Activated effector memory CD4-positive, alpha-beta T cell treated with anti-CD3 and anti-CD28 coated beads, Interleukin-2, amount 50 U/mL, for 16 hours (primary cell): ENCODE measurements at regions not wholly inside any gene's neighbourhood (a gene's known extent, or its start where the extent isn't known, plus 50 kb on each side); places are given as distances from the start of the nearest gene placed in this dataset.
A peak's percentile ranks its signal among the peaks of the same experiment; 100 is the strongest.
"Not testable (repeated sequence)": the region's sequence is repeated elsewhere in the genome, so short reads cannot be mapped to it uniquely, and the experiment has no call there.

Experiments
- DNase-seq: peaks from one replicate; pipeline ENCODE4 v3.0.0-alpha.2; 2020

DNA sequence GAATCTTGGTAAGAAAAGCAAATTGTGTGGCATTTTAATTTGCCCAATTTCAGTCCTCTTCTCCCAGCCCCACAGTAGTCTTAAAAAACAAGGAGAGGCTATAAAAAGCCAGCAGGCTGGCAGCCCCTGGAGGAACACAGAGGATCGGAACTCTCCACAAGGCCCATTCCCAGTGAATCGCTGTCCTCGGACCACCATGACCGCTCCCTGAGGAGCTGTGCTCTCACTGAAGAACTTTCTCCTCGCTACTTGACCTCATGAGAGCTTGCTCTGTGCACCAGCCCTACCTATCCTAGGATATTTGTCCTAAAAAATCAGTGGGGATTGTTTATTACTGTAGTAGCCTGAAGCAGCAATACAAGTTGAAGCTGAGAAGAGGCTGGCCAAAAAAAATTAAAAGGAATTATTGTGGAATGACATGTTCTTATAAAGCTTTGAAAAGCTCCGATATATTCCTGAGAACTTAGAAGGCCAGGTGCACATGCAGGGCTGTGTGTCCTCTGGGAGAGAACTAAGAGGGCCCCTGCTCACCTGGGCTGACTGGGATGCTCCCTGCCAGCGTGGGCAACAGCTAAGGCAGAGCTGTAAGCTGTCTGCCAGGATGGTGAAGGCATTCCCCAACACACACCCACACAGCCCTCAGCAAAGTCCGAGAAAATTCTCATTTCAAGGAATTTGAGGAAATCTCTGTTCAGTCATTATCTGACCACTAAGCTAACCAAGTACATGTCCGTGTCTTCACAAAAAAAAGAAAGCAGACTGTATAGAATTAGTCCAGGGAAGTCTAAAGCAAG lies 148.8 kb upstream of the SFSWAP start:
- DNase-seq = no peak

- not testable (repeated sequence) for DNase-seq
Measured at GRCh38 chr12:131564138-131564727, 146.7 kb upstream of the SFSWAP start.

DNA sequence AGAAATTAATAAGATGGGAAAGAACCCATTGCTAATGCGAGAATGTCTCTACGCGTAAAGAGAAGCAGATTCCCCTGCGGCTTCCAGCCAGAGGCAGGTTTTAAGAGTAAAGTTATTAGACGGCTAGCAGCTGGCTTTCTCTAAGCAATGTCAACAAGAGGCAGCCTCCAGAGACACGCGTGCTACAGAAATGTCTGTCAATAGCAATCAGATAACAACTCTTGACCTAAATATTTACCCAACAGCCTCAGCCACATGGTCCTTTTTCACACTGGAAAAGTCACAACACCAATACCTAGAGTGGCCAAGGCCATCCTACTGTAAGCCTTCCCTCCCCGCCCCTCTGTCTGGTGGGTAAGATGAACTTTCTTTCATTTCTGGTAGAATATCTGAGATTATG lies 146.0 kb upstream of the SFSWAP start:
- DNase-seq = no peak

DNA sequence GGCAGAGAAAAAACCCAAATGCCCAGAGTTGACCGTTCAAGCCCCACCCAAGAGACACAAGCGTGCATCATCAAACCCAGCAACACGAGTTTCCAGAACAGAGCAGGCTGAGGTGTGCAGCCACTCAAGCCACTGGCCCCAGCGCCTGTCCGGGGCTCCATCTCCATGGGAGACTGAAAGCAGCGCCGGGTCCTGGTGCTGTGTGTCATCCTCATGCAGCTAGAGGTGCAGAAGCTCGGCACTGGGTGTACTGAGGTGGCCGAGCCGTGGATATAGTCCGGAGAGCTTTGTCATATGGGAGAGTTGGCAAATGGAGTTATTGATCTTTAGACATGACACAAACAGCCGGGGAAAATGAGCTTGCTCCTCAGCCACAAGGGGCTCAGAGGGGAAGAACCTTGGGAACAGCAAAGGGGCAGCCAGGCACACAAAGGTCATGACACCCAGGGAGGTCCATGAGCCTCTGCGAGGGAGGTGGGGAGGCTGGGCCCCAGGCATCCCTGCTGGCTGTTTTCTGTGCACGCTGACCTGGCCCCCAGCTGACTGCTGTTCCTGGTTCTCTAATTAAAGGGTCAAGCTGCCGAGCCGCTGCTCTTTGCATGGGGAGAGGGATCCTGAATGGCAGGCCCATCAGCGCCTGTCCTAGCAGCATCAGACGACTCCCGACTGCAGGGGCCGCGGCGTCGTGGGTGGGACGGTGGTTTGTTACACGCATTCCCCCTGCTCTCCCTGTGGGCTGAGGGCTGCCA lies 145.4 kb upstream of the SFSWAP start:
- DNase-seq = no peak

DNA sequence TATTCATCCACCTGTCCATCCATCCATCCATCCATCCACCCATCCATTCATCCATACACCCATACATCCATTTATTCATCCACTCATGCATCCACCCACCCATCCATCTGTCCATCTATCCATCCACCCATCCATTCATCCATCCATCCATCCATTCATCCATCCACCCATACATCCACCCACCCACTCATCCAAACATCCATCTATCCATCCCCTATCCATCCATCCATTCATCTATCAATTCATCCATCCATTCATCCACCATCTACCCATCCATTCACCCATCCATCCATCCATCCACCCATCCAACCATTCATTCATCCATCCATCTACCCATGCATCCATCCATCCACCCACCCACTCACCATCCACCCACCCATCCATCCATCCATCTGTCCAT lies 142.6 kb upstream of the SFSWAP start:
- DNase-seq = no peak

DNA sequence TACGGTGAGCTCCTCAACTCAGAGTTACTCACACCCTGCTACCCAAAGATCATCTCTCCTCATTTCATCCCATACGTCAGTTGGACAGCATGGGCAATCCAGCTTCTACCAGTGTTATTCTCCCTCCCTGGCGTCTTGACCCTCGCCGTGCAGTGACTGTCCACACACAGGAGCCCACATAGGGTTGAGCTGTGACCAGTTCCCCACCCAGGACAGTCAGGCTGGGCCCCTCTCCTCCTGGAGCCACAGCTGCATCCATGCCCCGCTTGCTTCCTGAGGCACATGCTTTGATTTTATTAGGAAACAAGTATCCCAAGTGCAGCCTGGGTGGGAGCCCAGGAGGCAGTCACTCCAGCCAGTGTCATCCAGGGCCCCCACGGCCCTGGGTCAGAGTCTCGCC lies 140.3 kb upstream of the SFSWAP start:
- no peak for DNase-seq

- no peak for DNase-seq
Measured at GRCh38 chr12:131571827-131572226, 139.1 kb upstream of the SFSWAP start.

DNA sequence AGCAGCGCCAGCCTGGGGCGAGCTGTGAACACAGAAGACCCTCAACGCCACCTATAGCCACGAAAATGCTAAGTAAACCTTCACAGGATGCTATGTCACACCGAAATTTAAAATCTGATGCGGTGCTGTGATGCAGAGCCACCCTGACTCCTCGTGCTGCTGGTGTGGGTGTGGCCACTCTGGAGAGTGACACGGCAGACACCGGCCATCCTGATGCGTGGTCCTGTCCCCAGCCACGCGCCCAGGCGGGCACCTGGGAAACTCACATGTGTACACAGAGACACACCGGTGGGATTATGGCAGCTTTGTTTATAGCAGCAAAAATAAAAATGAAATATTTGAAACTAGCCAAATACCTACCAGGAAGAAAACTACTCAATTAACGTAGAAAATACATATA lies 138.3 kb upstream of the SFSWAP start:
- DNase-seq = no peak

- DNase-seq = no peak
Measured at GRCh38 chr12:131573631-131574394, 137.1 kb upstream of the SFSWAP start.

- no peak for DNase-seq
Measured at GRCh38 chr12:131574395-131574771, 136.5 kb upstream of the SFSWAP start.

DNA sequence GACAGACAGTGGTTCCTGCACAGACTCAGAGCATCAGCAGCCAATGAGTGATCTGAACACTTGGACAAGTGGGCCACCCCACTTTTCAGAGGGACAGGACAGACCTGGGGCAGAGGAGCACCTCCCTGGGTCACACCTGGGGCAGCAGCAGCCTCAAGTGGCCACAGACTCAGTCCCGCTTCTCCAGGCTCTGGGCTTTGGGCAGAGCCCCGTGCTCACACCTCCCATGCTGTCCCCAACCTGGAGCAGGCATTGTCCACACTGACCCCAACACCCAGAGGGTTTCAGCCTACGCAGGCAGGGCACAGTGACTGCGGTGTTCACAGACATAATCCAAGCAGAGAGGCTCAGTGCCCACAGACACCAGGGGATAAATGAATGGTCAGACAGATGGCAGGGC lies 135.5 kb upstream of the SFSWAP start:
- DNase-seq = no peak

DNA sequence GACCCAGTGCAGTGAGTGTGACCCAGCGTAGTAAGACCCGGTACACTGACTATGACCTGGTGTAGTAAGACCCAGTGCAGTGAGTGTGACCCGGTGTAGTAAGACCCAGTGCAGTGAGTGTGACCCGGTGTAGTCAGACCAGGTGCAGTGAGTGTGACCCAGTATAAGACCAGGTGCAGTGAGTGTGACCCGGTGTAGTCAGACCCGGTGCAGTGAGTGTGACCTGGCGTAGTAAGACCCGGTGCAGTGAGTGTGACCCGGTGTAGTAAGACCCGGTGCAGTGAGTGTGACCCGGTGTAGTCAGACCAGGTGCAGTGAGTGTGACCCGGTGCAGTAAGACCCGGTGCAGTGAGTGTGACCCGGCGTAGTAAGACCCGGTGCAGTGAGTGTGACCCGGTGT lies 134.2 kb upstream of the SFSWAP start:
- DNase-seq = peak; percentile 78

- DNase-seq = no peak
Measured at GRCh38 chr12:131577766-131578165, 133.1 kb upstream of the SFSWAP start.

DNA sequence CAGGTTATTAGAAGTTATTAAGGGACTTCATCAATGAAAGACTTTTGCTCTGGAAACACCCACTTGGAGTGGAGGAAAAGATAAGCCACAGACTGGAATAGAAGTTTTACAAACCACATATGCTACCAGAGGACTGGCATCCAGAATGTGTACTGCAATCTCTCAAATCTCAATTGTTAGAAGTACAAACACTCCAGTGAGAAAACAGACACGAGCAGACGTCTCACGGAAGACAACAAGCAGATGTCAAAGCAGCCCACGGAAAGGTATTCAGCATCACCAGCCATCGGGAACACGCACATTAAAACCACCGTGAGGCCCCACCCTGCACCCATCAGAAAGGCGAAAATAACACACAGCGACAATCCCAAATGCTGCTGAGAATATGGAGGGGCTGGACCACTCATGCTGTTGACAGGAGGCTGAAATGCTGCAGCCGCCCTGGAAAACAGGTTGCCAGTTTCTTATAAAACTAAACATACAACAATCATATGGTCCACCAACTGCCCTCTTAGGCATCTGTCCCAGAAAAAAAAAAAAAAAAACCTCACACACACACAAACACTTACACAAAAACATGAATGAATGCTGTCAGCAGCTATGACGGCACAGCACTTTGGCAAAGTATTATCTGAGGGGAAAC lies 131.9 kb upstream of the SFSWAP start:
- DNase-seq = no peak

GRCh38 chr12:131583090-131583712 lies 127.7 kb upstream of the SFSWAP start:
- no peak for DNase-seq

DNA sequence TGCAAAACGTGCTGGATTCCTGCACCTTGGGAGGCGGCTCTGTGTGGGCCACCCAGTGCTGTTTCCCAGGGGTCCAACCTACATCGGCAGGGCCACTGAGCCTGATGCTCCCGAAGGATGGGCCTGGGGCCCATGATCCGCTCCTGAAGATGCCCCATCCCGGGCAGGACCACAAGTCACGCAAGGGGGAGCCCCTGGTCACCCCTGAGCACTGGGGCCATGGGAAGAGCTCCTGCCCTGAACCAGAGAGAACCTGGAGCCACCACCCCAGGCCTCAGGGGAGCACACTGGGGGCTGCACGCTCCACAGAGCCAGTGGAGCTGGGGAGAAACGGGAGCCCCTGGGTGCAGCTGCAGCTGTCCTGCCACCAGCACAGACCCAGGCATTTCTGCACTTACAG lies 124.6 kb upstream of the SFSWAP start:
- DNase-seq = no peak

DNA sequence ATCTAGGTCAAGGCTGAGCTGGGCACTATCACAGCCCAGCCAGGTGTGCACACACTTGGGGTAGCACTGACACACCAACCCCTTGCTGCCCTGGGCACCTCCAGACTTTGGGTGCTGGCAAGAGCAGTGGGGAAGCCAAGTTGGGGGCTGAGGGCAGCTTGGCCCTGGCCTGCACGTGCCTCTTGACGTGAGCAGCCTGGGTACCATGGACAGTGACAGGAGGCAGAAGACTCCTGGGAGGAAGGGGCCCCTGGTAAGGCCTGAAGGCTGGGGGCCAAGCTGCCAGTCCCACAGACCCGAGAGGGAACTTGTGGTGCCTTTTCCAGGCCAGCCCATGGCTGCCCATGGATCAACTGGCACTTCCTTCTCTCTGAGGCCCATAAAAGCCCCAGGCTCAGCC lies 124.1 kb upstream of the SFSWAP start:
- no peak for DNase-seq

GRCh38 chr12:131587565-131587964 lies 123.3 kb upstream of the SFSWAP start:
- no peak for DNase-seq

GRCh38 chr12:131589221-131589897 lies 121.5 kb upstream of the SFSWAP start:
- DNase-seq = no peak

- no peak for DNase-seq
Measured at GRCh38 chr12:131589966-131590365, 120.9 kb upstream of the SFSWAP start.

DNA sequence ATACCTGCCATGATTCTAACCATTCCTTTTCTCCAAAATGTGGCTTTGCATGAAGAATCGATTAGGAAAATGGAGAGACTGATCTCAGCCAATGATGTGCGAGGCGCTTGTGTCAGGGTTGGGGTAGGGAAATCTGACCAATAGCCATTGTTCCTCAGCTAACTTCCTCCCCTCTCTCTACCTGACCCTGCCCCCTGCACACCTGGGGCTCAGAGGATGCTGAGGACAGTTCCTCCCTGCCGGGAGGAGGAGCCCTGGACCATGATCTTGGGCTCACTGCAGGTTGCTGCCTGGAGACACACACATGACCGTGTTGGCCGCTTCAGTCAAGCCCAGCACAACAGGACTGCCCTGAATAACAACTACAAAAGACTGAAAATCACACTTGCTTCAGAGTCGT lies 119.8 kb upstream of the SFSWAP start:
- no peak for DNase-seq
